ENCODE measurements at regions not wholly inside any gene's neighbourhood (a gene's known extent, or its start where the extent isn't known, plus 50 kb on each side); places are given as distances from the start of the nearest gene placed in this dataset.

- in situ Hi-C loops (cut with HindIII; ENCODE audit: low pct_unique_long_range_greater_than_20kb, low sequenced_read_pairs) (no loop called here), intact Hi-C loops (cut with micrococcal nuclease; ENCODE audit: unreplicated experiment) (no loop called here)
- Histone ChIP-seq H3K4me3 (ENCODE audit: low read depth in 2 of 2, low read length in 2 of 2) (no peak overlapping the region), H3K27ac (ENCODE audit: low read length) (no peak overlapping the region), H3K4me1 (ENCODE audit: control insufficient read depth, insufficient read depth, low read length) (no peaks in the 10 kb centered on the region), H3K27me3 (ENCODE audit: control insufficient read depth, insufficient read depth, low read length) (peaks cover 11% of the 10 kb centered on the region; the same call in 1 of the 2 replicates), H3K9me3 (ENCODE audit: control insufficient read depth, insufficient read depth, low read depth, low read length) (no peaks in the 10 kb centered on the region), H3K36me3 (ENCODE audit: control insufficient read depth, insufficient read depth, low read length) (no peaks in the 10 kb centered on the region)
- ChIA-PET CTCF (no interaction called here), POLR2A (no interaction called here)
- BruUV-seq (replicated peaks): no TSS peak
- ATAC-seq (no peak), DNase-seq (ENCODE audit: low read depth, low spot score) (no peak)
- TF ChIP-seq TCF7L2 (IDR thresholded peaks at IDR 0.05; ENCODE audit: low read depth, low read length): no peak
- TF ChIP-seq REST (IDR thresholded peaks at IDR 0.05; ENCODE audit: insufficient read depth in 1 of 2, low read depth in 2 of 2, low read length in 1 of 2): no peak
- no peak for TF ChIP-seq POLR2AphosphoS5 (IDR thresholded peaks at IDR 0.05; ENCODE audit: low read depth, low read length)
- no peak for TF ChIP-seq SIN3A (IDR thresholded peaks at IDR 0.05; ENCODE audit: borderline replicate concordance, insufficient read depth, low read depth, low read length)
- no peak for TF ChIP-seq CTCF (IDR thresholded peaks at IDR 0.05)
Measured at GRCh38 chr16:9526791-9527190, 435.3 kb downstream of the HAPSTR1 start.

DNA sequence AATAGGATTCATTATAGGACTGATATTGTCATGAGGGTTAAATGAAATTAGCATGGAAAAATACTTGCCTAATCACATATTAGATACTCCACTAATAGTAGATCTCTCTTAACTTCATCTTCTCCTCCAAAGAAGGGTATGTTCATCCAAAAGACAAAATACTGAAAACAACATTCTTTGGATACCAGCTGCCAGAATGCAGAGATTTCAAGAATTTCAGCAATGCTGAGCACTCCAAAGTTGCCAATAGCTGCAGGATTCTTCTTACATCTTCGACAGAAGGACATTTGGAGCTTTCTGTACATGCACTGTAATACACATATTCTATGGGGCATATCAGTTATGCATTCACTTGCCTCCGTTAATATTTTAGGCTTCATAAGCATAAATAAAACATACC is 436.5 kb downstream of the HAPSTR1 start:
- Histone ChIP-seq H3K4me3 (ENCODE audit: low read depth in 2 of 2, low read length in 2 of 2) (no peak overlapping the region), H3K27ac (ENCODE audit: low read length) (no peak overlapping the region), H3K4me1 (ENCODE audit: control insufficient read depth, insufficient read depth, low read length) (no peaks in the 10 kb centered on the region), H3K27me3 (ENCODE audit: control insufficient read depth, insufficient read depth, low read length) (peaks cover 11% of the 10 kb centered on the region; the same call in 1 of the 2 replicates), H3K36me3 (ENCODE audit: control insufficient read depth, insufficient read depth, low read length) (no peaks in the 10 kb centered on the region), H3K9me3 (ENCODE audit: control insufficient read depth, insufficient read depth, low read depth, low read length) (no peaks in the 10 kb centered on the region)
- intact Hi-C loops (cut with micrococcal nuclease; ENCODE audit: unreplicated experiment) (no loop called here), in situ Hi-C loops (cut with HindIII; ENCODE audit: low pct_unique_long_range_greater_than_20kb, low sequenced_read_pairs) (no loop called here)
- TF ChIP-seq SIN3A (IDR thresholded peaks at IDR 0.05; ENCODE audit: borderline replicate concordance, insufficient read depth, low read depth, low read length) (no peak), TCF7L2 (IDR thresholded peaks at IDR 0.05; ENCODE audit: low read depth, low read length) (no peak), CTCF (IDR thresholded peaks at IDR 0.05) (no peak), POLR2AphosphoS5 (IDR thresholded peaks at IDR 0.05; ENCODE audit: low read depth, low read length) (no peak), REST (IDR thresholded peaks at IDR 0.05; ENCODE audit: insufficient read depth in 1 of 2, low read depth in 2 of 2, low read length in 1 of 2) (no peak)
- no TSS peak for BruUV-seq (replicated peaks)
- no peak for ATAC-seq
- no peak for DNase-seq (ENCODE audit: low read depth, low spot score)
- POLR2A ChIA-PET: no interaction called here
- CTCF ChIA-PET: no interaction called here
